NCI-H1092 (cell line): ENCODE measurements at regions not wholly inside any gene's neighbourhood (a gene's known extent, or its start where the extent isn't known, plus 50 kb on each side); places are given as distances from the start of the nearest gene placed in this dataset.

ENCODE experiments used
- DNase-seq: peaks from one replicate; lab custom pipeline; 2025; lab: John Stamatoyannopoulos, UW

- no peak for DNase-seq
Measured at GRCh38 chr5:93107141-93107540, 473.9 kb downstream of the NR2F1-AS1 start.

- DNase-seq = no peak
Measured at GRCh38 chr5:93101661-93102060, 479.4 kb downstream of the NR2F1-AS1 start.

GRCh38 chr5:93100976-93101375 is 480.0 kb downstream of the NR2F1-AS1 start:
- no peak for DNase-seq

- no peak for DNase-seq
Measured at GRCh38 chr5:93100428-93100827, 480.6 kb downstream of the NR2F1-AS1 start.

GRCh38 chr5:93099902-93100347 is 481.1 kb downstream of the NR2F1-AS1 start:
- no peak for DNase-seq

- no peak for DNase-seq
Measured at GRCh38 chr5:93096561-93096960, 484.5 kb downstream of the NR2F1-AS1 start.

- DNase-seq = no peak
Measured at GRCh38 chr5:93092349-93093105, 488.5 kb downstream of the NR2F1-AS1 start.

GRCh38 chr5:93090698-93091097 is 490.3 kb downstream of the NR2F1-AS1 start:
- no peak for DNase-seq

GRCh38 chr5:93088592-93089389 is 492.2 kb downstream of the NR2F1-AS1 start:
- DNase-seq = no peak

GRCh38 chr5:93087326-93087725 is 493.7 kb downstream of the NR2F1-AS1 start:
- no peak for DNase-seq

- DNase-seq = no peak
Measured at GRCh38 chr5:93082981-93083380, 498.0 kb downstream of the NR2F1-AS1 start.

GRCh38 chr5:93079046-93079445 is 502.0 kb downstream of the NR2F1-AS1 start:
- DNase-seq = no peak

GRCh38 chr5:93078082-93079038 is 502.7 kb downstream of the NR2F1-AS1 start:
- no peak for DNase-seq

- no peak for DNase-seq
Measured at GRCh38 chr5:93076566-93076965, 504.5 kb downstream of the NR2F1-AS1 start.

GRCh38 chr5:93076096-93076495 is 504.9 kb downstream of the NR2F1-AS1 start:
- DNase-seq = no peak

GRCh38 chr5:93073547-93073946 is 507.5 kb downstream of the NR2F1-AS1 start:
- no peak for DNase-seq

- no peak for DNase-seq
Measured at GRCh38 chr5:93072831-93073459, 508.1 kb downstream of the NR2F1-AS1 start.

- no peak for DNase-seq
Measured at GRCh38 chr5:93071710-93072109, 509.3 kb downstream of the NR2F1-AS1 start.

GRCh38 chr5:93070938-93071337 is 510.1 kb downstream of the NR2F1-AS1 start:
- DNase-seq = no peak

- DNase-seq = no peak
Measured at GRCh38 chr5:93069276-93069675, 511.7 kb downstream of the NR2F1-AS1 start.

GRCh38 chr5:93062548-93062947 is 518.5 kb downstream of the NR2F1-AS1 start:
- no peak for DNase-seq

- no peak for DNase-seq
Measured at GRCh38 chr5:93058309-93058708, 522.7 kb downstream of the NR2F1-AS1 start.
